ENCODE measurements at regions not wholly inside any gene's neighbourhood (a gene's known extent, or its start where the extent isn't known, plus 50 kb on each side); places are given as distances from the start of the nearest gene placed in this dataset.
"Not testable (repeated sequence)": the region's sequence is repeated elsewhere in the genome, so short reads cannot be mapped to it uniquely, and the experiment has no call there.

GRCh38 chr12:131618303-131618658, 92.6 kb upstream of the SFSWAP start:
- no peak for DNase-seq (ENCODE audit: low read depth)

- no peak for DNase-seq (ENCODE audit: low read depth)
Observed at GRCh38 chr12:131618701-131619100, 92.2 kb upstream of the SFSWAP start.

GRCh38 chr12:131619106-131619642, 91.7 kb upstream of the SFSWAP start:
- no peak for DNase-seq (ENCODE audit: low read depth)

- no peak for DNase-seq (ENCODE audit: low read depth)
Observed at GRCh38 chr12:131619736-131620506, 91.0 kb upstream of the SFSWAP start.

GRCh38 chr12:131620520-131620919, 90.4 kb upstream of the SFSWAP start:
- DNase-seq (ENCODE audit: low read depth), result no peak

- no peak for DNase-seq (ENCODE audit: low read depth)
Observed at GRCh38 chr12:131620946-131621681, 89.8 kb upstream of the SFSWAP start.

GRCh38 chr12:131621701-131622421, 89.0 kb upstream of the SFSWAP start:
- DNase-seq (ENCODE audit: low read depth), result no peak

DNA sequence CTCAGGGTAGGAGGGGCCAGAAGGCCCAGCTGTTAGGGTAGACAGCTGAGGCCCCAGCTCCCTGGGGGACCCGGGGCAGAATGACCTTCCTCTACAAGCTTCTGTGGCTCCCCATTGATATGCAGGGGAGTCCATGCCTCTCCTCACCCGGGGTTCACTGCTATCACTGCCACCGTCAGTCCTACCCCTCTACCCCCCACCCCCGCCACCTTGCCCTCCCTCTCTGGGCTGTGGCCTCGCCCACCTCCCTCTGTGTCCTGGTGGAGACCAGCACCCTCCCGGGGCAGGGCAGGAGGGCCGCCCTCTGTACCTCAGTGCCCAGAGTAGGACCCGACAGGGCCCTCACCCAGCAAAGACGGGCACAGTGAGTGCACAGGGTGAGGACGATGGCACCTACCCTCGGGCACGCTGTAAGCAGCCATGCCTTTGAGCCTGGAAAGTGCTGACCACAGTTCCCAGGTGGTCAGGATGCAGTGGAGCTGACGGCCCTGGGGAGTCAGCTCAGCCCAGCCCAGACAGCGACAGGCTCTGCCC, 88.4 kb upstream of the SFSWAP start:
- DNase-seq (ENCODE audit: low read depth), result no peak

DNA sequence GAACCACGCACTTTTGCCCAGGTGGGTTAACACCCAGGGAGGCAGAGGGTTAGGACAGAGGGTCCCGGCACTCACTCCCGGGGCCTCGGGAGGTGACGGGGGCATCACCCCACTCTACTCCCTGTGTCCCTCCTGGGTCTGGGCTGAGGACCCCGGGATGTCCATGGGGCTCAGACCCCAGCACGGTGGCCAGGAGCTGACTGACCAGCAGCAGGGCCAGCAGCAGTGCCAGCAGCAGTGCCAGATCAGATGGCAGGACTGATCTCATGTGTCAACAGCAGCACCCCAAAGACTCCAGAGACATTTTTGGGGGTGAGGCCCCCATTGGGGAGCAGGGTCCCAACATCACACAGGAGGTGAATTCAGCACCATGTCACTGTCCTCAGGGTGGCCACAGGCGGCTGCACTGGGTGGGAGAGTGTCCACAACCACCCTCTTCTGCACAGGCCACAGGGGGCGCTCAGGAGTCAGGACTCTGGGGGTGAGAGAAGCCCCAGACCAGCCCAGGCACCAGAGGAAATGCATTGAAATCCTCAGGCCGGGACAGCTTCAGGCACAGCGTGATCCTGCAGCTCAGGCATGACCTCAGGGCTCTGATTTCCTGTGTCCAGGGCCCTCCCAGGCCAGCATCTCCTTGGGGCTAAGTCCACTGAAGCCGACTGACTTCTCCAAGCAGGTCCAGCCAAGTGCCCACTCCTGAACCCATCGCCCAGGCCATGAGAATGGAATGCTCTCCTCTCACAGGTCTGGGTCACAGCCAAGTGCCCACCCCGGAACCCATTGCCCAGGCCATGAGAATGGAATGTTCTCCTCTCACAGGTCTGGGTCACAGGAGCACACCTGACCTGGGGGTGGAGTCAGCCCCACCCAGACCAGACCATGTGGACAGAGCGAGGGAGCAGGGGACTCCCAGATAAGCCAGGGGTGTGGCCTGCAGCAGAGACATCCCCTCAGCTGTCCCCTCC, 87.2 kb upstream of the SFSWAP start:
- not testable (repeated sequence) for DNase-seq (ENCODE audit: low read depth)

DNA sequence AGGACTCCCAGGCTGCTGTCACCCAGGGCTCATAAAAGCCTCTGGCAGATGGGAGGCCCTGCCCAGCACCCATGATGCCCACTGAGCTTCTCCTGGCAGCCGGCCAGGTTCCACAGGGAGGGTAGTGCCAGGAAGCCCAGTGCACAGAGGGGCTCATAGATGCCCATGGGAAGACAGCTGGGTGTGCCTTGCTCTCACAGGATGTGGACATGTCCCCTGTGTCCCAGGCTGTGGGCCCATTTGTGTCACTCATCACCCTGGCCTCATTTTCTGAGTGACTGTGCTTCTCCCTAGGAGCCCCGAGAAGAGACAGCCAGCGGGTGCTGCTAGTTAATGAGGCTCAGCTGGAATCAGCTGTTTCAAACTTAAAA, 86.5 kb upstream of the SFSWAP start:
- not testable (repeated sequence) for DNase-seq (ENCODE audit: low read depth)

DNA sequence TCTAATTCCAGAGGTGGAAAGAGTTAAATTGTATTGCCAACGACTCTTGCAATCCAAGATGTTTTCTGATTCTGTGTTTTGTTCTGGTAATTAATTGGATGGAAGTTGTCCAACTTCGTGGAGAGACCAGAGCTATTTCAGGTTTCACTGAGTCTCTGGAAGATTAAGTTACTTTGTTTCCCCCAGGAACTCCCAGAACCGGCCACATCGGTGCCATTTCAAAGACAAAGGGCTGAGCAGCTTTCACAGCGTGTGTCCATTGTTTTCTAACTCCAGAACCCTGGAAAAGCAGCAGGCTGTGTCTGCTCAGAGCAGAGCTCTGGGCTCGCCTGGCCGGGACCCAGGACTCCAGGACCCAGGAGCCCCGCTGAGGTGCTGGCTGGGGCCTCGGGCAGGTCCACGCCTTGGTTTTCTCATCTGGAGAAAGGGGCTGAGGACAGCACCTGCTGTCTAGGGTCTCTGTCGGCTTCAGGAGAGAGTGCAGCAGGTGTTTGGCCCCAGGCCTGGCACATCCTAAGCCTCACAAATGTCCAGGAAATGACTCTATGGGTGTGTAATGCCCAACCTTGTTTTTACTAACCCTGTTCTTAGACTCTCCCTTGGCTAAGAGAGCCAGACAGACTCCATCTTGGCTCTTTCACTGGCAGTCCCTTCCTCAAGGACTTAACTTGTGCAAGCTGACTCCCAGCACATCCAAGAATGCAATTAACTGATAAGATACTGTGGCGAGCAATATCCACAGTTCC, 86.0 kb upstream of the SFSWAP start:
- not testable (repeated sequence) for DNase-seq (ENCODE audit: low read depth)

DNA sequence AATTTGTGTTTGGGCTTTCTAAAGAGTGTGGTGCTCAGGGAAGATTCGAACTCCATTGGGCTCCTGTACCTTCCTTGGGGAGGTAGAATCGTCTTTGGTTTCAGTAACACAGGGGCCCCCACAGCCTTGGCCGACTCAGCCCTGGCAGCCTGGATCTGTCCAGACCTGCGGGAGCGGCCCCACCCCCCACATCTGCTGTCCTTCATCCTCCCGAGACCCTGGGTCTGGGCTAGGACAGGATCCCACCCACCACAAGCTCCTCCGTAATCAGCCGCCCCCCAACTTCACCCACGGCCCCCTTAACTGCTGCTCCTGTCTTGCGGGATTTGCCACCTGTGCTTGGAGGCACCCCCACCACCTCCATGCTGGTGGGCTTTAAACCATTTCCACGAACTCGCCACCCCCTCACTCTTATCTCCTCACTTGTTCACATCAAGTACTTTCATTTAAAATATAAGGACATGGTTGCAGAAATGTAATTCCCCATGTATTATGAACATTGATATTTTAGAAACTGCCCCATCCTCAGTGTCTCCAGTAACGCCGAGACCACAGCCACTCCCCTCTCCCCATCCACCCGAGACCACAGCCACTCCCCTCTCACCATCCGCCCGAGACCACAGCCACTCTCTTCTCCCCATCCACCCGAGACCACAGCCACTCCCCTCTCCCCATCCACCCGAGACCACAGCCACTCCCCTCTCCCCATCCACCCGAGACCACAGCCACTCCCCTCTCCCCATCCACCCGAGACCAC, 84.7 kb upstream of the SFSWAP start:
- DNase-seq (ENCODE audit: low read depth), result not testable (repeated sequence)

DNA sequence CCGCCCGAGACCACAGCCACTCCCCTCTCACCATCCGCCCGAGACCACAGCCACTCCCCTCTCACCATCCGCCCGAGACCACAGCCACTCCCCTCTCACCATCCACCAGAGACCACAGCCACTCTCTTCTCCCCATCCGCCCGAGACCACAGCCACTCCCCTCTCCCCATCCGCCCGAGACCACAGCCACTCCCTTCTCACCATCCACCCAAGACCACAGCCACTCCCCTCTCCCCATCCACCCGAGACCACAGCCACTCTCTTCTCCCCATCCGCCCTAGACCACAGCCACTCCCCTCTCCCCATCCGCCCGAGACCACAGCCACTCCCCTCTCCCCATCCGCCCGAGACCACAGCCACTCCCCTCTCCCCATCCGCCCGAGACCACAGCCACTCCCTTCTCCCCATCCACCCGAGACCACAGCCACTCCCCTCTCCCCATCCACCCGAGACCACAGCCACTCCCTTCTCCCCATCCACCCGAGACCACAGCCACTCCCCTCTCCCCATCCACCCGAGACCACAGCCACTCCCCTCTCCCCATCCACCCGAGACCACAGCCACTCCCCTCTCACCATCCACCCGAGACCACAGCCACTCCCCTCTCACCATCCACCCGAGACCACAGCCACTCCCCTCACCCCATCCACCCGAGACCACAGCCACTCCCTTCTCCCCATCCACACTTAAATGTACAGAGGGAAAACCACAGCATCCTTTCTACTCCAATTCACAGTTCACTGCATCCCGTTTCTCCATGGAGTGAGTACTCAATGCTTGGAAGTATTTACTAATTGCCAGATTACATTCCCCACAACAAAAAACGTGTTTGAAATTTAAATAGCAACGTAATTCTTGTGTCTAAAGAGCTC, 83.5 kb upstream of the SFSWAP start:
- not testable (repeated sequence) for DNase-seq (ENCODE audit: low read depth)

DNA sequence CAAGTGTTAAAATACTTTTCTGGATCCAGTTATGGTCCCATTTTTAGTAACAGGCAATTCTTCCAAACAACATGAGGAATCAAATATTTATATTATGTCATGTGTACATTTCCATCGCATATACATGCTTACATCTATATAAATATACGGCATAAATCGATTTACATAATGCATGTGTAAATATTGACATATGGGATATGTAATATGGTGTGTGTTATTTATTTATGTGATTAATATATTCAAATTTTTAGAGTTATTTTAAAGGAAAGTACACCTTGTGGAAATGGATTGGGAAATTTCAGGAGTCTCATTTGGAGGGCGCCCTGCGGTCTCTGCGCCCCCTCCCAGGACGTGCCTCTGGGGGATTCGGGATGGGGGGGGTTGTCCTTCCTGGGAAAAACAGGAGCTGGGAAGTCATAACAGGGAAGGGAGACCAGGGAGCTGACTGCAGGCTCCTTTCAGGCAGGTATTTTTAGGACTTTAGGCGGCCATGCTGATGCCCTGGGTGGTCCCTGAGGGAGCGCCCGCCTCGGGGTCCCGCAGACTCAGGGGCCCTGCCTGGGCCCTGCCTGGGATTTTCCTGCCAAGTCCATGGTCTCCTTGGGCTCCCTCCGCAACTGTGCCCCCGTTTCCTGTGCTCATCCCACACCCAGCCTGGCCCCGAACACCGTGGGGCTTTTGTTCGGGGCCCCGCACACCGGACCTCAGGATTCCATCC, 82.7 kb upstream of the SFSWAP start:
- DNase-seq (ENCODE audit: low read depth), result no peak

DNA sequence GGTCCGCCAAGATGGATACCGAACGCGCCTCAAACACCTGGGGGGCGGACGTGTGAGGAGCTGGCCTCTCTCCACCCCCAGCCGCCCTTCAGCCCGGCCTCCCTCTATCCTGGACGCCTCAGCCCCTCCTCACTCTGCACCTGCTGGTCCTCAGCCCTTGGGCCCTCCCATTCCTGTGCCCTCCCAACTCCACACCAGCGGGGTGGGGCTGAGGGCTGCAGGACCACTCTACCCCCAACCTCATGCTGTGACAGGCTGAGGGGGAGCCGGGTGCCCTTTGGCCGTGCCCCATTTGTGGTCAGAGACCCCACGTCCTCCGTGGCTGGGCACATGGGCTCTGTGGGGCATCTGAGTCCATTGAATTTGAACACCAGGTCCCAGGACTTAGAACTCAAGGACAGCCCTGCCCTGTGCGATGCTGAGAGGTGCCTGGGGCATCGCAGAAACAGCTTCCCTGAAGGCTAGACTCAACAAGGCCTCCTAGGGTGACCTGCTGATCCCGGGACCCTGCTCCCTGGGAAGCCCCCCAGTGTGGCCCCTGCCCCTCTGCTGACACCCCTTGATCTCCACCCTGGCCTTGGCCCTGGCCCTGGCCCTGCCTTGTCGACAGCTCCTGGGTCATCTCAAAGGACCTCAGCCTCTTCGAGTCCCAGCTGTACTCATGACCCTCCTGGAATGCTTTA, 82.0 kb upstream of the SFSWAP start:
- no peak for DNase-seq (ENCODE audit: low read depth)

GRCh38 chr12:131631230-131631629, 79.7 kb upstream of the SFSWAP start:
- DNase-seq (ENCODE audit: low read depth), result no peak

DNA sequence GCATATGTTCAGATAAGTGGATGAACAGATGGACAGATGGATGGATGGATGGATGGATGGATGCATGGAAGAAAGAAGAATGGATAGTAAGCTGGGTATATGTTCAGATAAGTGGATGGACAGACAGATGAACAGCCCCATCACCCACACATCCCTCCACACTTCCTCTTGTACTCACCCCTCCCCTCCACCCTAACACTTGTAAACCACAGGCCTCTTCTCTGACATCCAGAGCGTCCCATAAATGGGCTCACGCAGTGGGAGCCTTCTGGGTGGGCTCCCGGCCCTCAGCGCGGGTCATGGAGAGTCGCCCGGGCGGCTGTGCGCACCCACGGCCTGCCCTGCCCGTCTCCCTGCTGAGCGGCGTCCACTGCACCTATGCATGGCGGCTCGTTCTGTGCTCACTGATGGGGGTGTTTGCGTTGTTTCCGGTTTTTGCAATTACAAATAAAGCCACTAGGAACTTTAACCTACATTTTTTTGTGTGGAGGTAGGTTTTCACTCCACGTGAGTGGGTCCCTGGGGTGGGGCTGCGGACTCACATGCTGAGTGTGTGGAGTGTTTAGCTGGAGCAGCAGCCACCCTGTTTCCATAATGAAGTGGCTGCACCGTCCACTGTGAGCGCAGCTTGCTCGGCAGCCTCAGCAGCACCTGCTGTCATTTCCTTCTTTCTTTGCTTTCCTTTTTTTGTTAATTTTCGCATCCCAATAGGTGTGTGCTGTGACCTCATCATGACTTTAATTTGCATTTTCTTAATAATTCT, 78.8 kb upstream of the SFSWAP start:
- not testable (repeated sequence) for DNase-seq (ENCODE audit: low read depth)
